SHP77 (cell line): ENCODE measurements at regions not wholly inside any gene's neighbourhood (a gene's known extent, or its start where the extent isn't known, plus 50 kb on each side); places are given as distances from the start of the nearest gene placed in this dataset.

Experiments
- DNase-seq, 2 experiments: peaks; one replicate each; lab custom pipeline; 2025; lab: John Stamatoyannopoulos, UW

- no peak for DNase-seq
Measured at GRCh38 chr16:26889740-26890139, 177.0 kb upstream of the C16orf82 start.

GRCh38 chr16:26898200-26898599 is 168.5 kb upstream of the C16orf82 start:
- no peak for DNase-seq

GRCh38 chr16:26901196-26901861 is 165.4 kb upstream of the C16orf82 start:
- no peak for DNase-seq

DNA sequence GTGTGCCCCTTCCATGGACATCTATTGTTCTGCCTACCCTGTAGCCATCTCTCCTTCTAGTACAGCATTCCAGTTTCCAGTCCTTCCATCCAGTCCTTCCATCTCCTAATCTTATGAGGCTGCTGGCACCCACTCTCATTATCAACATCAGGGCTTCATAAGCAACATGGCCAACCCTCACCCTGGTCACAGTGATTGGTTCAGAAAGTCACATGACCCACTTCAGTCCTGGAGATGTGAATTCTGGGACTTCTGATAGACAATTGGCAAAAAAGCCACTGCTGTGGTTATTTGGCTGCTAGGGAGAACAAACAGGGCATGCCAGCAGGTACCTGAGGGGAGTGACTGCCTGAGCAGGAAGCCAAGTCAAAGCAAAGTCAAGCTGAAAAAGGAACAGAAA is 164.7 kb upstream of the C16orf82 start:
- DNase-seq, result no peak

DNA sequence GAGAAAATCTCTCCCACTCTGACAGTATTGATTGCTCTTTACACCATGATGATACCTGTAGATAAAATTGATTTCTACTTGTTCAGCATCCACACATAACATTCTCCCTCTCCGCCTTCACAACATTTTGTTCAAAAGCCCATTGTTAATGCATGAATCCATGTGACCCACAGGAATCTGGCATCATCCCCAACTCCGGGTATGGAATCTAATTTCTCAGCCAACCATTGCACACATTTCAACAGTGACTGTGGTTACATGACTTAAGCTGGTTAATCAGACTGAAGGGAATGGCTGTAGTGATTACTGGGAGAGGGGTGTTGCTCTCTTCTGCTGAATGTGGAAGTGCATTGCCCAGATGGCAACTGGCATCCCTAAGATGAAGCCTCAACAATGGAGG is 161.4 kb upstream of the C16orf82 start:
- DNase-seq, result no peak

DNA sequence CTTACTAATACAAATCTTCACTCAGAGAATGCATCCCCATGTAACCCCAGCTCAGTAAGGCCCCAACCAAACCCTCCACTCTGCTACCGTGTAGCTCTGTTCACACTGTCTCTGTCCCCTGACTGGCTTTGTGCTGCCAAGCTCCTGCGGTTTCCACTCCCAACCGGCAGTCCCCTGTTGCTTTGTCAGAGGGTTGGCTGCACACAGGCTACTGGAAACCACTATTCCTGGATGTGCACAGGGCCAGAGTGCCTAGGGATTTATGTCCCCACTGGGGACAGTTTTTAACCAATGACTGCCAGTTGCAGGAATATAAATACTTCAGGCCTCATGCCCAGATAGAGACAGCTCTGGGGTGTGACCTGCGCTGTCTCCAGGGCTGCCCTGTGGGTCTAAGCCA is 157.1 kb upstream of the C16orf82 start:
- DNase-seq, result no peak

DNA sequence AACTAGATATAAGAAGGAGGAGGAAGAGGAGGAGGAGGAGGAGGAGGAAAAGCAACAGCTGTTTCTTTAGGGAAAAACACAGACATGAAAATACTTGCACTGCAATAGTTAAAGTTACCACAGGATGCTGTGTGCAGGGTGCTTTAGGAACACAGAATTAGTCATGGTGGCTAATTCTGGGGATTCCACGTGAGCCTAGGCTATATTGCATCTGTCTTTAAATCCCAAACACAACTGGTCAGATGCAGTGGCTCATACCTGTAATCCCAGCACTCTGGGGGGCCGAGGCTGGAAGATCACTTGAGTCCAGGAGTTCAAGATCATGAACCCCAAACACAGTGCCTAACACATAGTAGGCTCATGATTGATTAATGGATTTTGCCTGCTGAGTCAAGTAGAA is 155.3 kb upstream of the C16orf82 start:
- DNase-seq, result no peak

DNA sequence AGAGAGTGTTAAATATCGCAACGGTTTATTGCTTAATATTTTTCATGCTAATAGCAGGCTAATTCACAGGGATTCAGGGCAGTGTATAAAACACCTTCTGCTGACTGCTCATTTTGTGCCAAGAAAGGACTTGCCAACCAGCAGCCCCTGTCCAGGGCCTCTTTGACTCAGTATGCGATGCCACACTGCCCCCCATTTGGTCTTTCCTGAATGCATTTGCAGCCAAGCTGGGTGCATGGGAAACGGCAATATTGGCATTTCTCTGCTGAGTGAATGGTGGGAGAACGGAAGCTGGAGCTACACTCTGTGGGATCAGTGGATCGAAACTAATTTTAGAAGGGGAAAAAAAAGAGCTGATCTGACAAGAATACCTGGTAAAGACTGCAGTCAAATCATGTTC is 152.9 kb upstream of the C16orf82 start:
- peak; percentile 9 to 31 for DNase-seq

- DNase-seq, result no peak
Measured at GRCh38 chr16:26930786-26931581, 135.7 kb upstream of the C16orf82 start.

DNA sequence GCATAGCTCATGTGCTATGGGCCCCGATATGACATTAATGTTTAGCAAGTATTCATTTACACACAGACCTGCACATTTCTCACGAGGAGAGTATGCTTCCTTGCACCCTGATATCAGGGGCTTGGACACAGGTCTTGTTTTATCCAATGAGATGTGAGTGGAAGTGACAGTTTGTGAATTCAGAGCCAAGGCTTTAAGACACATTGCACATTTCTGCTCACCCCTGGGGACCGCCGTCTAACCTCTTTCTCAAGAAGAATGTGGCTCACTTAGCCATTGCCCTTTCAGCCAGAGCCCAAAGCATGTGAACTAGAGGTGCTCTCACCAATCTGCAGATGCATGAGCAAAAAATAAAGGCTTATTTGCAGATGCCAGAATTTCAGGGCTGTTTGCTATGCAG is 116.1 kb upstream of the C16orf82 start:
- no peak for DNase-seq

GRCh38 chr16:26951950-26952349 is 114.8 kb upstream of the C16orf82 start:
- DNase-seq, result no peak

DNA sequence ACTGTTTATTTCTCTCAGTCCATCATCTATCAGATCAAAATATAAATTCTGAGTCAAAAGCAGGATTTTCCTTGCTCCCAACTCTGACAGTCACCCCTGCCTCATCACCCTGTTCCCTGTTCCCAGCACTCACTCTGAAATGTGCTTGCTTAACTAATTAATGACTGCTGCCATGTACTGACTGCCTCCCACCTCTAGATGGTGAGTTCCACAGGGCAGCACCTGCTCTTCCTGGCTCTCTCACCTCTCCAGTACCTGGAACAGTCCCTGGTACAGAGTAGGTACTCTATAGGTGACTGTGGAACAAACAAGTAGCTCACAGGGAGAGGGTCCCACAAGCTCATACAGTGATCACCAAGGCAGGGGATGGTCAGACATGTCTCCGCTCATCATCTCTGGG is 114.3 kb upstream of the C16orf82 start:
- DNase-seq, result no peak

- no peak for DNase-seq
Measured at GRCh38 chr16:26957283-26957859, 109.4 kb upstream of the C16orf82 start.

- no peak for DNase-seq
Measured at GRCh38 chr16:26959416-26960009, 107.2 kb upstream of the C16orf82 start.

GRCh38 chr16:26961459-26961858 is 105.3 kb upstream of the C16orf82 start:
- no peak for DNase-seq

DNA sequence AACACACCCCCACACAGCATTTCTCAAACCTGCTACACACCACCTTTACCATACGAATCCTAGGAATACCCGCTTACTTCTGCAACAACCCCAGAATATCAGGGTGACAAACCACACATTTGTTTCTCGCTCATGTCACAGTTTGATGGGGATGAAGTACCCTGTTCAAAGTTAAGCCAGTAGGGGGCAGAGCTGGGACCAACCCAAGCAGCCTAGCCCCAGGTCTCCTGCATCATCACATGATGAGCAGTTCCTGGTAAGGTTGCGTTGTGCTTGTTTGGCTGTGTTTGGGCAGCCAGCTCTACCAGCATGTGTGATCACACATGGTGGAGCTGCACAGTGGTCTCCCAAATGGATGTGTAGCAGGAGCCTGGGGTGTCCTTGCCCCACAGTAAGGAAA is 103.6 kb upstream of the C16orf82 start:
- no peak for DNase-seq

DNA sequence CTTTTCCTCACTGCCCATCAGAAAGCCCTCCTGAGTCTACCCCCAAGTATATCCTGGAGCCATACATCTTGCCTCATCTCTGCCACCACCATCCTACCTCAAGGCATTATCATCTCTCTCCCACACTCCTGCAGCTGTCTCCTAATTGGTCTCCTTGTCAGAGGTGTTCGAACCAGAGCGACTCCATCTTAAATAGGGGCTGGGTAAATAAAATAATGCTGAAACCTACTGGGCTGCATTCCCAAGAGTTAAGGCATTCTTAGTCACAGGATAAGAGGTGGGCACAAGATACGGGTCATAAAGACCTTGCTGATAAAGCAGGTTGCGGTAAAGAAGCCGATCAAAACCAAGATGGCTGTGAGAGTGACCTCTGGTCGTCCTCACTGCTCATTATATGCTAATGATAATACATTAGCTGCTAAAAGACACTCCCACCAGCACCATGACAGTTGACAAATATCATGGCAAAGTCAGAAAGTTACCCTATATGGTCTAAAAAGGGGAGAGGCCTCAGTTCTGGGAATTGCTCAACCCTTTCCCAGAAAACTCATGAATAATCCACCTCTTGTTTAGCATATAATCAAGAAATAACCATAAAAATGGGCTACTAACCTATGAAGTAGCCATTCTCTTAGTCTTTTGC is 97.0 kb upstream of the C16orf82 start:
- DNase-seq, result no peak

GRCh38 chr16:26970292-26970691 is 96.4 kb upstream of the C16orf82 start:
- no peak for DNase-seq

- no peak for DNase-seq
Measured at GRCh38 chr16:26976873-26977272, 89.9 kb upstream of the C16orf82 start.

DNA sequence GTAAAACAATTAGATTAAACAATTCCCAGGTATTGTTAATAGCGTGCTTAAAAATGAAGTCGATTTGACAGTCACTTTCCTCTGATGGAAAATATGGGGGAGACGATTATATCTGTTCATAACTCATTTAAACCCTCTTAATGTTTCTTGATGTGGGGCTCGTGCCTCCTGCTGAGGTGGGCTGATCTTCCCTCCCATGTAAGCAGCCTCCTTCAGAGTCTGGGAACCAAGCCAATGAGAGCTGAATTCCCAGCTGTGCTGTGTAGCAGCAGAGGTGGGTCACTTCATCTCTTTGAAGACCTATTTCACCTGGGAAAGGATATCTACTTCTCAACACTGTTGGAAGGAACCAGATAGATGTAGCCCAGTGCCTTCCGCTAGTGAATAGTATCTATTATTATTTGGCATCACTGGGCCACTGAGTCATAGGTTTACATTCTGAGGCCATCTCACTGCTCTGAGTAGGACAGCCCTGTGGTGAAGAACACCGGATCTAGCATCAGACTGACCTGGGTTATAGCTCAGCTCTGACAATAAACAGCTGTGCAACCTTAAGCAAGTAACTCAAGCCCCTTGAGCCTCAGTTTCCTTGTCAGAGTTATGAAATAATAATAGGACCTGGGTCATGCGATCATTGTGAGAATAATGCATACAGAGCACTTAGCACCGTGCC is 85.3 kb upstream of the C16orf82 start:
- DNase-seq, result peak in 1 of 2 experiments; percentile 17

- DNase-seq, result no peak
Measured at GRCh38 chr16:26982422-26982821, 84.3 kb upstream of the C16orf82 start.

DNA sequence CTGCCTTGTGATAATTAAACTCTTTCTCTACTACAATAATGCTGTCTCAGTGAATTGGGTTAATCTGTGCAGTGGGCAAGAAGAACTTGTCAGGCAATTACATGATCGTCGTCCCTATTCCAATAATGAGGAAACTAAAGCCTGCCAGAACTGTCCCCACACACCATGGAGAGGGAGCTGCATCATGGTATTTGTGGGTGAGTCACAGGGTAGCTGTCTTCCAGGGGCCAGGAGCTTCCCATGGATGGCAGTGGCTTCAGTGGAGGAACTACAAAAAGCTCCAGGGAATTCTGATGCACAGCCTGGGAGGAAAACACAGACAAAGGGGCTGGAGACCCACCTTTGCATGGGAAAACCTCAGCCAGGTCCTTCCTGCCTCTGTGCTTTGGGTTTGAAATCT is 83.3 kb upstream of the C16orf82 start:
- no peak for DNase-seq
